A673 (cell line): ENCODE measurements at regions not wholly inside any gene's neighbourhood (a gene's known extent, or its start where the extent isn't known, plus 50 kb on each side); places are given as distances from the start of the nearest gene placed in this dataset.

Experiments used
- BruUV-seq: library from RNA; stranded (reverse); fragments of 400-500 nt; replicated peaks from 2 replicates; lab custom pipeline; 2021; lab: Mats Ljungman, UMichigan
- CTCF ChIA-PET: fragments of 300-600 bp; sonication (Branson Sonifier 250); formaldehyde crosslinking; loops from one replicate; lab custom pipeline; 2022; ENCODE audit warnings: antibody characterized with exemption; lab: Charles Lee
- POLR2A ChIA-PET: fragments of 300-600 bp; sonication (Branson Sonifier 250); formaldehyde crosslinking; loops from one replicate; lab custom pipeline; 2022; ENCODE audit warnings: antibody characterized with exemption; ENCODE audit not compliant: low non-redundant PET; lab: Charles Lee
- DNase-seq: peaks from one replicate; pipeline ENCODE4 v3.0.0-alpha.2; 2015; ENCODE audit warnings: low spot score
- H3K27ac ChIP-seq: fragments of 200-600 bp; sonication (generic); 2 replicates; pipeline ENCODE4 v1.5.1; 2016; ENCODE audit warnings: mixed run types, low read depth, mild to moderate bottlenecking, mixed read lengths, antibody characterized with exemption, low read length; ENCODE audit not compliant: poor library complexity, severe bottlenecking
- H3K27me3 ChIP-seq: fragments of 200-600 bp; sonication (generic); replicated peaks from 2 replicates; pipeline ENCODE4 v1.6.1; 2017; ENCODE audit warnings: mixed run types, low read depth, mild to moderate bottlenecking, mixed read lengths, antibody characterized with exemption, low read length; ENCODE audit not compliant: insufficient read depth, poor library complexity
- H3K36me3 ChIP-seq: fragments of 200-600 bp; sonication (generic); 2 replicates; pipeline ENCODE4 v1.6.1; 2016; ENCODE audit warnings: mixed run types, mild to moderate bottlenecking, mixed read lengths, antibody characterized with exemption, low read length; ENCODE audit not compliant: insufficient read depth, poor library complexity, severe bottlenecking
- H3K4me1 ChIP-seq: fragments of 200-600 bp; sonication (generic); 2 replicates; pipeline ENCODE4 v1.6.1; 2017; ENCODE audit warnings: mixed run types, mild to moderate bottlenecking, mixed read lengths, antibody characterized with exemption, low read length; ENCODE audit not compliant: insufficient read depth, poor library complexity, severe bottlenecking
- H3K4me3 ChIP-seq: fragments of 200-600 bp; sonication (generic); 2 replicates; pipeline ENCODE4 v1.5.1; 2016; ENCODE audit warnings: low read depth, mixed run types, mild to moderate bottlenecking, mixed read lengths, low read length; ENCODE audit not compliant: poor library complexity, severe bottlenecking
- H3K9me3 ChIP-seq: fragments of 200-600 bp; sonication (generic); 2 replicates; pipeline ENCODE4 v1.6.1; 2016; ENCODE audit warnings: mixed run types, low read depth, mild to moderate bottlenecking, mixed read lengths, antibody characterized with exemption, low read length; ENCODE audit not compliant: poor library complexity, severe bottlenecking
- EZH2 ChIP-seq: fragments of 200-600 bp; sonication (generic); IDR thresholded peaks from 2 replicates; pipeline ENCODE4 v1.6.1; 2017; ENCODE audit warnings: borderline replicate concordance, low read depth, mild to moderate bottlenecking, mixed read lengths, antibody characterized with exemption, low read length; ENCODE audit not compliant: poor library complexity, severe bottlenecking
- intact Hi-C: fragments of 100-400 bp; cut with micrococcal nuclease; formaldehyde crosslinking; loops from one replicate; pipeline ENCODE4 v1.10.0; 2022; ENCODE audit not compliant: unreplicated experiment
- TF ChIP-seq, protein P1 (sequence below): fragments of 300-800, 200-600 bp; sonication (generic); conservative IDR thresholded peaks from 2 replicates; pipeline ENCODE4 v1.5.1; 2017; ENCODE audit warnings: low read depth, mild to moderate bottlenecking, antibody characterized with exemption, low read length, moderate library complexity, mixed read lengths

DNA sequence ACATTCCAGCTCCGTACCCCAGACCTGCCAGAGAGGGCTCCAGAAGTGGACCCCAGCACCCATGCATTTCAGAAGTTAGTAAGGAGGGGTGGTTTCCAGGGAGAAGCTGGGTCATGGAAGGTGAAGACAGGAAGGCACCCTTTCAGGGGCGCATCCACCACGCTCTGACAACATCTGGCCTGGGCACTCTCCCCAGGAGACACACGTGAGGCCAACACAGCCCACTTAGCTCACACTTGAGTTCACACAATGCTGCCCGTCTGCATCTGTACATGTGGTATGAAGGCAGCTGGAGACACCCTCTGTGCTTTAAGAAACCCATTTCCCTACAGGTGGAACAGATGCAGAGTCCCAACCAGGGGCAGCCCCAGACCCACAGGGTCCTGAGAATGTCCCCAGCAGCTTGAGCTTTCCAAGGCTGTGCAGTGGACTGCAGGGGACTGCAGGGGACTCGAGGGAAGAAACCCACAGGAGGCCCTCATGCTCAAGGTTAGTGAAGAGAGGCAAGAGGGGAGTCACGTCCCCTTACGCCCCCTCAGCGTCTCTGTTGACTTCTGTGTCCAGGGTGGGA, 326.8 kb upstream of the IRX1 start:
- TF ChIP-seq, protein P1, sequence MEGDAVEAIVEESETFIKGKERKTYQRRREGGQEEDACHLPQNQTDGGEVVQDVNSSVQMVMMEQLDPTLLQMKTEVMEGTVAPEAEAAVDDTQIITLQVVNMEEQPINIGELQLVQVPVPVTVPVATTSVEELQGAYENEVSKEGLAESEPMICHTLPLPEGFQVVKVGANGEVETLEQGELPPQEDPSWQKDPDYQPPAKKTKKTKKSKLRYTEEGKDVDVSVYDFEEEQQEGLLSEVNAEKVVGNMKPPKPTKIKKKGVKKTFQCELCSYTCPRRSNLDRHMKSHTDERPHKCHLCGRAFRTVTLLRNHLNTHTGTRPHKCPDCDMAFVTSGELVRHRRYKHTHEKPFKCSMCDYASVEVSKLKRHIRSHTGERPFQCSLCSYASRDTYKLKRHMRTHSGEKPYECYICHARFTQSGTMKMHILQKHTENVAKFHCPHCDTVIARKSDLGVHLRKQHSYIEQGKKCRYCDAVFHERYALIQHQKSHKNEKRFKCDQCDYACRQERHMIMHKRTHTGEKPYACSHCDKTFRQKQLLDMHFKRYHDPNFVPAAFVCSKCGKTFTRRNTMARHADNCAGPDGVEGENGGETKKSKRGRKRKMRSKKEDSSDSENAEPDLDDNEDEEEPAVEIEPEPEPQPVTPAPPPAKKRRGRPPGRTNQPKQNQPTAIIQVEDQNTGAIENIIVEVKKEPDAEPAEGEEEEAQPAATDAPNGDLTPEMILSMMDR, result no peak
- TF ChIP-seq EZH2, result no peak
- no peak overlapping the region for H3K4me3 ChIP-seq
- POLR2A ChIA-PET, result no interaction called here
- peaks cover 19% of the 10 kb centered on the region for H3K9me3 ChIP-seq
- no peaks in the 10 kb centered on the region for H3K36me3 ChIP-seq
- no peak for DNase-seq
- CTCF ChIA-PET, result no interaction called here
- intact Hi-C loops, result no loop called here
- no peaks in the 10 kb centered on the region for H3K4me1 ChIP-seq
- no peaks in the 10 kb centered on the region for H3K27me3 ChIP-seq
- no peak overlapping the region for H3K27ac ChIP-seq
- no TSS peak for BruUV-seq

DNA sequence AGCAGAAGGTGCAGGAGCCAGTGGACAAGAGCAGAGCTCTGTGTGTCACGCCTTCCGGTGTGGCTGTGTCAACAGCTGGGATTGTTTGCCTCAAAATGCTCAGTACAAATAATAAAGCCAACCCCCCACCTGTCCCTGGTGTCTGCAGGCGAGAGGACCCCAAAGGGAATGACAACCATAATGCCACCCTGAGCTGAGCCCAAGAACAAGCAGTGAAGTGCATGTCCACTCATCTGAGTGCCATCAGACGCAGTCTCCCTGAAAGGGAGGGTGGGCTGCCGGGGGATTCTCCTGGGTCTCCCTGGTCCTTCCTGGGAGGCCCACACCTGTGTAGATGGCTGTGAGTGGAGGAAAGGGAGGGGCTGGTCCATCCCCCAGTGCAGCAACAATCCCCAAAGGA, 328.8 kb upstream of the IRX1 start:
- TF ChIP-seq, protein P1, result no peak
- no peak for TF ChIP-seq EZH2
- no TSS peak for BruUV-seq
- ChIA-PET POLR2A (no interaction called here), CTCF (no interaction called here)
- no peak overlapping the region for H3K4me3 ChIP-seq
- no peak overlapping the region for H3K27ac ChIP-seq
- H3K4me1 ChIP-seq, result no peaks in the 10 kb centered on the region
- no peaks in the 10 kb centered on the region for H3K27me3 ChIP-seq
- DNase-seq, result no peak
- H3K9me3 ChIP-seq, result peaks cover 17% of the 10 kb centered on the region
- H3K36me3 ChIP-seq, result no peaks in the 10 kb centered on the region
- intact Hi-C loops, result no loop called here

DNA sequence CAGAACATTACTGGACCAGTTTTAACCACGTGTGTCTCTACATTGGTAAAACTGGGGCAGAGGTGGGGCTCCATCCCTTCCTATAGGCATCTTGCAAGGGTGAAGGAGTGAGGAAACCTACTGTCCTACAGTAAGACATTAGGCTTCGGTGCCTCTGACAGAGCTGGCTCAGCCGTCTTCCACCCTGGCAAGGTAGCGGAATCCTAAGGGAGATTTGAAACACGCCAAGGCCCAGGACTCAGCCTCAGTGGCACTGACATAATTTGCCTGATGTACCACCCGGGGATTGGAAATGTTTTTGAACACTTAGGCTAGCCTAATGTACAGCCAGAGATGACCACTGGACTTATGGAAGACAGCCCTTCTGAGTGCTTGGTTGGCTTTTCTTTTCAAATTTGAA, 329.7 kb upstream of the IRX1 start:
- no peak overlapping the region for H3K27ac ChIP-seq
- BruUV-seq, result no TSS peak
- H3K4me3 ChIP-seq, result no peak overlapping the region
- intact Hi-C loops, result no loop called here
- ChIA-PET CTCF (no interaction called here), POLR2A (no interaction called here)
- peaks cover 19% of the 10 kb centered on the region for H3K9me3 ChIP-seq
- TF ChIP-seq EZH2, result no peak
- TF ChIP-seq, protein P1, result no peak
- H3K36me3 ChIP-seq, result no peaks in the 10 kb centered on the region
- H3K4me1 ChIP-seq, result no peaks in the 10 kb centered on the region
- no peaks in the 10 kb centered on the region for H3K27me3 ChIP-seq
- no peak for DNase-seq
